ENCODE measurements at regions not wholly inside any gene's neighbourhood (a gene's known extent, or its start where the extent isn't known, plus 50 kb on each side); places are given as distances from the start of the nearest gene placed in this dataset.
"Not testable (repeated sequence)": the region's sequence is repeated elsewhere in the genome, so short reads cannot be mapped to it uniquely, and the experiment has no call there.

DNA sequence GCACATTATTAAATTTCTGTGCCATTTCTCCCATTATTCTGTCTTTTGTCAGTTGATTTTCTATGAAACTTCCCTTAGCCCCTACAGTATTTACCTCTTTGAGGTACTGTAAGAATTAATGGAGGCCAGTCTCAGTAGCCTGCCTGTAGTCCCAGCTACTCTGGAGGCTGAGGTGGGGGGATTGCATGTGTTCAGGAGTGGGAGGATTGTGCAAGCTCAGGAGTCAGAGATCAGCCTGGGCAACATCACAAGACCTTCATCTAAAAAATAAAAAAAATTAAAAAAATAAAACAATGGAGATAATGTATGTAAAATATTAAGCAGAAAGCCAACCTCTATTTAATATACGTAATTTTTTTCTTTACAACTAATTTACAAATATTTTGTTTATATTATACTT lies 77.8 kb downstream of the OR2B2 start:
- peaks cover 4 to 14% (median 12%) of the 10 kb centered on the region in 3 donors for H3K27me3 Mint-ChIP-seq (ENCODE audit: low read depth in 3 of 3)
- H3K4me3 Mint-ChIP-seq, result no peak overlapping the region

DNA sequence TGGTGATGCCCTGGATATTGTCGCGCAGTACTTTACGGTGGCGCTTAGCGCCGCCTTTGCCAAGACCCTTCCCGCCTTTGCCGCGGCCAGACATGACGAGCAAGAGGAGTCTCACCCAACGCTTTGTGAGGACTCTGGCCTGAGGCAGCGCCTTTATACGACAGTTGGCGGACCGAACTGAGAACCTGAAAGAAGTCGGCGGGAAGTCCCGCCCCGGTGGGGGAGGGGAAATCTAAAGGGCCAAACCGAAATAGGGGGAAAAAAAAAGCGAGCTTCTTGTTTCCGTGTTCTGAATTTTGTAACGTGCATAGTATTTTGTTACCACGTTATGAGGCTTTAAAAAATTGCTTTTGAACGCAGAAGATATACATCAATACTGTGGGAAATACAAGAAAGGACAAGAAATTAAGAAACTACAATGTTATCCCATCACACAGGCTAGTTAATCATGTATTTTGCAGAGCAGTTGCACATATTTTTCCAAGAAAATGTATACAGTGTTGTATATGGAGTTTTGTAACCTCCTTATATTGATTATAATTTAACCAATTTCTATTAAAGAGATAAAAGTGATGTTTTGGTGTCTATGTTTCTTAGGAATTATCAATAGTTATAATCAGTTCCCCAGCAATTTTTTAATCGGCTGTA lies 80.6 kb downstream of the OR2B2 start:
- H3K27me3 Mint-ChIP-seq (ENCODE audit: low read depth in 3 of 3), result peaks cover 4 to 14% (median 12%) of the 10 kb centered on the region in 3 donors
- H3K9me3 Mint-ChIP-seq, H3K36me3 Mint-ChIP-seq: not testable (repeated sequence)
- H3K27ac Mint-ChIP-seq, result peak overlapping the region; percentile 94 to 99 (median 98)
- H3K4me1 Mint-ChIP-seq, result peaks cover 32 to 43% of the 10 kb centered on the region in 2 donors
- peak overlapping the region; percentile 86 to 93 (median 89) for H3K4me3 Mint-ChIP-seq
- peak; percentile 82 to 85 (median 83) for DNase-seq

More for the DNA sequence above, 77.8 kb downstream of the OR2B2 start:
- DNase-seq, result no peak
- Mint-ChIP-seq H3K36me3 (peaks cover 0 to 7% (median 0%) of the 10 kb centered on the region in 3 donors), H3K4me1 (peaks cover 28 to 38% of the 10 kb centered on the region in 2 donors), H3K9me3 (no peaks in the 10 kb centered on the region), H3K27ac (peak overlapping the region in 3 of 6 donors; percentile 26 to 73 (median 55))

DNA sequence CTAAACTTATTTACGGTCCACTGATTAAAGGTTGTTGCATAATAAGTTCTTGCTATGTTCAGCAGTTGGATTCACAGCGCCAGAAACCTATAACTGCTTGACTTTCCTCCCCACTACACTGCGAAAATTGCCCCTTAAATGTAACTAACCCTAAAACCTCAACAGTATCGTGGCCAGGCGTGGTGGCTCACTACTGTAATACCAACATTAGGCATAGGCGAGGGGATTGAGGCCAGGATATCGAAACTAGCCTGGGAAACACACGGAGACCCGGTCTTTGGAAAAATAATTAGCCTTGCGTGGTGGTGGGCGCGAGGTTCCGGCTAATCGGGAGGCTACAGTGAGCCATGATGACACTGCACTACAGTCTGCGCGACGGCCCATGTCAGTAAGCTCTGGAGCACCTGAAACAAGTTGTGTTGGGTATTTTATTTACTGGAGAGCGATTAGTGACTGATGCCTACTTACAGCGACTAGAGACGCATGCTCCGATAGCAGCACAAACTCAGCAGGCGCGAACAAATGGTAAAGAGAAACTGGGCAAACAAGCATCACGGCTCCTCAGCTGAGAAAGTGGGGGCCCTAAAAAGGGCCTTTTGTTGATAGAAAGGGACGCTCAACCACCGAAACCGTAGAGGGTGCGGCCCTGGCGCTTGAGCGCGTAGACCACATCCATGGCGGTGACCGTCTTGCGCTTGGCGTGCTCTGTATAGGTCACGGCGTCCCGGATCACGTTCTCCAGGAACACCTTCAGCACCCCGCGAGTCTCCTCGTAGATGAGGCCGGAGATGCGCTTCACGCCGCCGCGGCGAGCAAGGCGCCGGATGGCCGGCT lies 81.4 kb downstream of the OR2B2 start:
- Mint-ChIP-seq H3K27ac (peak overlapping the region; percentile 94 to 99 (median 98)), H3K4me3 (peak overlapping the region; percentile 86 to 93 (median 89)), H3K4me1 (peaks cover 37 to 45% of the 10 kb centered on the region in 2 donors), H3K27me3 (ENCODE audit: low read depth in 3 of 3) (peaks cover 5 to 14% (median 12%) of the 10 kb centered on the region in 3 donors)
- peak; percentile 78 to 86 (median 82) for DNase-seq
- not testable (repeated sequence) for H3K36me3 Mint-ChIP-seq, H3K9me3 Mint-ChIP-seq

DNA sequence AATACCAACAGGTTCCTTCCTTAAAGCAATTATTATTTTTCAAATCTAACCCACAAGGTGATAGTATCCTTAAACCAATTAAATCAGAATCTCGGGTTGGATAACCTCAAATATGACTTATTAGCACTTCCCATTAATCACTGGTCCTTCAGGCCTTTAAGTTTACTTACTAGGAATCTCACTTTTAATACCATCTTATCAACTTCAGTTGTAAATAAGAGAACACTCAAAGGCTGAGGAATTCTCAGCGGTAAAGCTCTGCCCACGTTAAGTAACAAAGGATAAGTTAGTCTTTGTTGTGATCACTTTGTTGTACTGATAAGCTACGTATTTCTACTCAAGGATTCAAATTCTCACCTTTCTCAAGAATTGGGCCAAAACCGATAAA lies 82.0 kb downstream of the OR2B2 start:
- peaks cover 0 to 7% (median 0%) of the 10 kb centered on the region in 3 donors for H3K36me3 Mint-ChIP-seq
- no peaks in the 10 kb centered on the region for H3K9me3 Mint-ChIP-seq
- H3K27me3 Mint-ChIP-seq (ENCODE audit: low read depth in 3 of 3), result peaks cover 7 to 17% (median 12%) of the 10 kb centered on the region in 3 donors
- H3K27ac Mint-ChIP-seq, result peak overlapping the region; percentile 94 to 99 (median 98)
- peaks cover 40 to 49% of the 10 kb centered on the region in 2 donors for H3K4me1 Mint-ChIP-seq
- no peak for DNase-seq
- peak overlapping the region; percentile 86 to 93 (median 89) for H3K4me3 Mint-ChIP-seq

DNA sequence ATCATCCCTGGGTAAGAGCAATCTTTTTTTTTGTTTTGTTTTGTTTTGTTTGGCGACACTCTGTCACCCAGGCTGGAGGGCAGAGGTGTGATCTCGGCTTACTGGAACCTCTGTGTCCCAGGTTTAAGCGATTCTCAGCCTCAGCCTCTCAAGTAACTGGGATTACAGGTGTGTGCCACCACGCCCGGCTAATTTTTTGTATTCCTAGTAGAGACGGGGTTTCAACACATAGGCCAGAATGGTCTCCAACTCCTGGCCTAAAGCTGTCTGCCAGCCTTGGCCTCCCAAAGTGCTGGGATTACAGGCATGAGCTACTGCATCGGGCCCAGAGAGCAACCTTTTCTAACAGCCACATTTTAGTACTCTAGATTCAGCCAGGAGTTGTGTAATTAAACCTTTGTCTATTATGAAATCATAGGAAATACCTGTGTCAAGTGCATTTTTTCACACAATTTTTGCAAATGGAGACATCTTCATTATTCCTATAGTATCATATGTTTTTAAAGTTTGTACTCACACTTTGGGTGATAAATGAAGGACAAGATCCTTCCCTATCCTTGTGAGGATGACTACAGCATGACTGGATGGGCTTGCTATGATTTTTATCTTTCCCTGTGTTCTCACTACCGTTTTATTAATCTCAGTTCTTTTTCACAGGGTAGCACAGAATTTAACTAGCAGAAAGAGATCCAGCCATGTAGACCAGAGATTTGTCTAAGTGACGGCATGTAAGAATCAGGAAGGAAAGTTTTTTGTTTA lies 82.6 kb downstream of the OR2B2 start:
- Mint-ChIP-seq H3K4me1 (peaks cover 41 to 49% of the 10 kb centered on the region in 2 donors), H3K27ac (peak overlapping the region; percentile 94 to 99 (median 98)), H3K9me3 (no peaks in the 10 kb centered on the region), H3K27me3 (ENCODE audit: low read depth in 3 of 3) (peaks cover 7 to 22% (median 13%) of the 10 kb centered on the region in 3 donors), H3K36me3 (peaks cover 0 to 3% (median 0%) of the 10 kb centered on the region in 3 donors), H3K4me3 (peak overlapping the region; percentile 86 to 93 (median 89))
- DNase-seq, result no peak

DNA sequence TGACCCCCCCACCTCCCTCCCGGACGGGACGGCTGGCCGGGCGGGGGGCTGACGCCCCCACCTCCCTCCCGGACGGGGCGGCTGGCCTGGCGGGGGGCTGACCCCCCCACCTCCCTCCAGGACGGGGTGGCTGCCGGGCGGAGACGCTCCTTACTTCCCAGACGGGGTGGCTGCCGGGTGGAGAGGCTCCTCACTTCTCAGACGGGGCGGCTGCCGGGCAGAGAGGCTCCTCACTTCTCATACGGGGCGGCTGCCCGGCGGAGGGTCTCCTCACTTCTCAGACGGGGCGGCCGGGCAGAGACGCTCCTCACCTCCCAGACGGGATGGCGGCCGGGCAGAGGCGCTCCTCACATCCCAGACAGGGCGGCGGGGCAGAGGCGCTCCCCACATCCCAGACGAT lies 84.7 kb downstream of the OR2B2 start:
- Mint-ChIP-seq H3K4me1 (peaks cover 48 to 61% of the 10 kb centered on the region in 2 donors), H3K27me3 (ENCODE audit: low read depth in 3 of 3) (peaks cover 13 to 39% (median 30%) of the 10 kb centered on the region in 3 donors)
- H3K36me3 Mint-ChIP-seq, DNase-seq, H3K27ac Mint-ChIP-seq, H3K4me3 Mint-ChIP-seq, H3K9me3 Mint-ChIP-seq: not testable (repeated sequence)

DNA sequence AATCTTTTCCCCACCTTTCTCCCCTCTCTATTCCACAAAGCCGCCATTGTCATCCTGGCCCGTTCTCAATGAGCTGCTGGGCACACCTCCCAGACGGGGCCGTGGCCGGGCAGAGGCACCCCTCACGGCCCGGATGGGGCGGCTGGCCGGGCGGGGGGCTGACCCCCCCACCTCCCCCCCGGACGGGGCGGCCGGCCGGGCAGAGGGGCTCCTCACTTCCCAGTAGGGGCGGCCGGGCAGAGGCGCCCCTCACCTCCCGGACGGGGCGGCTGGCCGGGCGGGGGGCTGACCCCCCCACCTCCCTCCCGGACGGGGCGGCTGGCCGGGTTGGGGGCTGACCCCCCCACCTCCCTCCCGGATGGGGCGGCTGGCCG lies 85.6 kb downstream of the OR2B2 start:
- Mint-ChIP-seq H3K4me1 (peaks cover 47 to 57% of the 10 kb centered on the region in 2 donors), H3K27ac (peak overlapping the region in 2 of 6 donors; percentile 58 to 100), H3K4me3 (peak overlapping the region in 2 of 5 donors; percentile 17 to 18), H3K27me3 (ENCODE audit: low read depth in 3 of 3) (peaks cover 12 to 36% (median 29%) of the 10 kb centered on the region in 3 donors)
- H3K9me3 Mint-ChIP-seq, DNase-seq, H3K36me3 Mint-ChIP-seq: not testable (repeated sequence)

DNA sequence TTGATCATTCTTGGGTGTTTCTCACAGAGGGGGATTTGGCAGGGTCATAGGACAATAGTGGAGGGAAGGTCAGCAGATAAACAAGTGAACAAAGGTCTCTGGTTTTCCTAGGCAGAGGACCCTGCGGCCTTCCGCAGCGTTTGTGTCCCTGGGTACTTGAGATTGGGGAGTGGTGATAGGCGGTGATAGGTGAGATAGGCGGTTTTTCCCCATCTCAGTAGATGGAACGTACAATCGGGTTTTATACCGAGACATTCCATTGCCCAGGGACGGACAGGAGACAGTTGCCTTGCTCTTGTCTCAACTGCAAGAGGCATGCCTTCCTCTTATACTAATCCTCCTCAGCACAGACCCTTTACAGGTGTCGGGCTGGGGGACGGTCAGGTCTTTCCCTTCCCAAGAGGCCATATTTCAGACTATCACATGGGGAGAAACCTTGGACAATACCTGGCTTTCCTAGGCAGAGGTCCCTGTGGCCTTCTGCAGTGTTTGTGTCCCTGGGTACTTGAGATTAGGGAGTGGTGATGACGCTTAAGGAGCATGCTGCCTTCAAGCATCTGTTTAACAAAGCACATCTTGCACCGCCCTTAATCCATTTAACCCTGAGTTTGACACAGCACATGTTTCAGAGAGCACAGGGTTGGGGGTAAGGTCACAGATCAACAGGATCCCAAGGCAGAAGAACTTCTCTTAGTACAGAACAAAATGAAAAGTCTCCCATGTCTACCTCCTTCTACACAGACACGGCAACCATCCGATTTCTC lies 86.2 kb downstream of the OR2B2 start:
- peak overlapping the region; percentile 16 to 54 (median 33) for H3K4me3 Mint-ChIP-seq
- not testable (repeated sequence) for H3K36me3 Mint-ChIP-seq, DNase-seq, H3K9me3 Mint-ChIP-seq
- H3K27me3 Mint-ChIP-seq (ENCODE audit: low read depth in 3 of 3), result peaks cover 9 to 32% (median 24%) of the 10 kb centered on the region in 3 donors
- H3K27ac Mint-ChIP-seq, result peak overlapping the region in 5 of 6 donors; percentile 58 to 100 (median 68)
- H3K4me1 Mint-ChIP-seq, result peaks cover 45 to 53% of the 10 kb centered on the region in 2 donors

DNA sequence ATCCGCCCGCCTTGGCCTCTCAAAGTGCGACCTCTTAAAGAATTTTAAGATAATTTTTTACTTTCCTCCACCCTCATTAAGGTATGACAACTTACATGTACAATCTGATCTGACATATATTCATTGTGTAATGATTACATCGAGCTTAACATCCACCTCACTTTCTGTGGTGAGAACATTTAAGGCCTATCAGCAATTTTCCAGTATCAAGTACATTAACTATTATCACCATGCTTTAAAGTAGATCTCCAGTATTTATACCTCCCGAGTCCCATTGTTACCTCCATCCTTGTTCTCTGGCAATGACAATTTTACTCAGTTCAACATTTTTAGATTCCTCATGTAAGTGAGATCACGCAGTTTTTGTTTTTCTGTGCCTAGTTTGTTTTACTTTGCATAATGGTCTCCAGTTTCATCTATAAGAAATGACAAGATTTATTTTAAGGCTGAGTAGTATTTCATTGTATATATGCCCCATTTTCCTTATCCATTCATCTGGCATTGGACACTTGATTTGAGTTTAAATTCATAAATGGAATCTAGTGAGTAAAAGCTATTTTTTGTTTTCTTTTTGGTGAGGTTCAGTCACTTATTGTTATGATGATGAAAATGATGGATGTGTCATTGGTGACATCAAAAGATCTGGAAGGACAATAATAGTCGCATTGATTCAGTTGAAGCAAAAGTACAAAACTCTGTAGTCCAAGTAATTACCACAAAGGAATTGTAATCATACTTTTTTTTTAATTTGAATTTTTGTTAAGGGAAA lies 87.0 kb downstream of the OR2B2 start:
- peak overlapping the region; percentile 91 to 99 (median 94) for H3K4me3 Mint-ChIP-seq
- peak overlapping the region; percentile 97 to 100 (median 99) for H3K27ac Mint-ChIP-seq
- H3K36me3 Mint-ChIP-seq, result no peaks in the 10 kb centered on the region
- peaks cover 37 to 45% of the 10 kb centered on the region in 2 donors for H3K4me1 Mint-ChIP-seq
- H3K27me3 Mint-ChIP-seq (ENCODE audit: low read depth in 3 of 3), result peaks cover 9 to 25% (median 19%) of the 10 kb centered on the region in 3 donors
- no peaks in the 10 kb centered on the region for H3K9me3 Mint-ChIP-seq
- DNase-seq, result no peak

DNA sequence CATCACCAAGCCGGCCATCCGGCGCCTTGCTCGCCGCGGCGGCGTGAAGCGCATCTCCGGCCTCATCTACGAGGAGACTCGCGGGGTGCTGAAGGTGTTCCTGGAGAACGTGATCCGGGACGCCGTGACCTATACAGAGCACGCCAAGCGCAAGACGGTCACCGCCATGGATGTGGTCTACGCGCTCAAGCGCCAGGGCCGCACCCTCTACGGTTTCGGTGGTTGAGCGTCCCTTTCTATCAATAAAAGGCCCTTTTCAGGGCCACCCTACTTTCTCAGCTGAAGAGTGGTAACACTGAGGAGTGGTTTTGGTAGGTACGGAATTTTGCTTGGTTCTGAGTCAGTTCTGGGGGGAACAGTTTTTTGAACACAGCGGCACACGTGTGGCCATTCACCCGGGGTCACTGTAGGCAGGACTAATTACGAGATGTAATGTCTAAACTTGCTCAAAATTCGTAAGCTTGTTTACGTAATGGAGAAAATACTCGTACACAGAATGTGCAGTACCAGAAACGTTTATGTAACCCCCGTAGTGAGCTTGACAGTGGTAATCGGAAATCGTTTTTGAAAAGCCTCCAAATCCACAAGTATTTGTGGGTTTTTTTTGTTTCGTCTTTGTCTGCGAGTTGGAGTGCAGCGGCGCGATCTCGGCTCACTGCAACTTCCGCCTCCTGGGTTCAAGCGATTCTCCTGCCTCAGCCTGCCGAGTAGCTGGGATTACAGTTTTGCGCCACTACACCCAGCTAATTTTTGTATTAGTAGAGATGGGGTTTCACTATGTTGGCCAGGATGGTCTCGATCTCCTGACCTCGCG lies 87.8 kb downstream of the OR2B2 start:
- H3K9me3 Mint-ChIP-seq, H3K36me3 Mint-ChIP-seq: not testable (repeated sequence)
- H3K27ac Mint-ChIP-seq, result peak overlapping the region; percentile 97 to 100 (median 99)
- H3K4me3 Mint-ChIP-seq, result peak overlapping the region; percentile 91 to 99 (median 94)
- peak; percentile 75 to 84 (median 79) for DNase-seq
- H3K27me3 Mint-ChIP-seq (ENCODE audit: low read depth in 3 of 3), result peaks cover 9 to 25% (median 21%) of the 10 kb centered on the region in 3 donors
- peaks cover 29 to 37% of the 10 kb centered on the region in 2 donors for H3K4me1 Mint-ChIP-seq

DNA sequence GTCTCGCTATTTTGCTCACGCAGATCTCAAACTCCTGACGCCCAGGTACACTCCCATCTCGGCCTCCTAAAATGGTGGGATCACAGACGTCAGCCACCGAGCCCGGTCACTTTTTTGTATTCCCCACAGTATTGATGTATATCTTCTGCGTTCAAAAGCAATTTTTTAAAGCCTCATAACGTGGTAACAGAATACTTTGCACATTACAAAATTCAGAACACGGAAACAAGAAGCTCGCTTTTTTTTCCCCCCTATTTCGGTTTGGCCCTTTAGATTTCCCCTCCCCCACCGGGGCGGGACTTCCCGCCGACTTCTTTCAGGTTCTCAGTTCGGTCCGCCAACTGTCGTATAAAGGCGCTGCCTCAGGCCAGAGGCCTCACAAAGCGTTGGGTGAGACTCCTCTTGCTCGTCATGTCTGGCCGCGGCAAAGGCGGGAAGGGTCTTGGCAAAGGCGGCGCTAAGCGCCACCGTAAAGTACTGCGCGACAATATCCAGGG lies 88.4 kb downstream of the OR2B2 start:
- H3K36me3 Mint-ChIP-seq, H3K9me3 Mint-ChIP-seq: not testable (repeated sequence)
- Mint-ChIP-seq H3K4me1 (peaks cover 24 to 32% of the 10 kb centered on the region in 2 donors), H3K27ac (peak overlapping the region; percentile 97 to 100 (median 98)), H3K27me3 (ENCODE audit: low read depth in 3 of 3) (peaks cover 9 to 25% (median 21%) of the 10 kb centered on the region in 3 donors), H3K4me3 (peak overlapping the region; percentile 91 to 99 (median 94))
- peak; percentile 78 to 86 (median 86) for DNase-seq

All from immature natural killer cell (primary cell).